ENCODE measurements at regions not wholly inside any gene's neighbourhood (a gene's known extent, or its start where the extent isn't known, plus 50 kb on each side); places are given as distances from the start of the nearest gene placed in this dataset.

- DNase-seq (ENCODE audit: low spot score), result no peak
Measured at GRCh38 chr6:143594647-143595046, 83.1 kb upstream of the PHACTR2 start.

- DNase-seq (ENCODE audit: low spot score), result no peak
Measured at GRCh38 chr6:143592335-143592734, 80.8 kb upstream of the FUCA2 start.

- DNase-seq (ENCODE audit: low spot score), result no peak
Measured at GRCh38 chr6:143591441-143591840, 79.9 kb upstream of the FUCA2 start.

- DNase-seq (ENCODE audit: low spot score), result no peak
Measured at GRCh38 chr6:143589162-143589561, 77.6 kb upstream of the FUCA2 start.

GRCh38 chr6:143586557-143586956 lies 75.0 kb upstream of the FUCA2 start:
- no peak for DNase-seq (ENCODE audit: low spot score)

- DNase-seq (ENCODE audit: low spot score), result no peak
Measured at GRCh38 chr6:143585716-143586115, 74.2 kb upstream of the FUCA2 start.

- no peak for DNase-seq (ENCODE audit: low spot score)
Measured at GRCh38 chr6:143585241-143585640, 73.7 kb upstream of the FUCA2 start.

GRCh38 chr6:143583542-143584327 lies 72.2 kb upstream of the FUCA2 start:
- DNase-seq (ENCODE audit: low spot score), result no peak

GRCh38 chr6:143581835-143582480 lies 70.4 kb upstream of the FUCA2 start:
- DNase-seq (ENCODE audit: low spot score), result no peak

GRCh38 chr6:143579703-143580102 lies 68.2 kb upstream of the FUCA2 start:
- no peak for DNase-seq (ENCODE audit: low spot score)

- DNase-seq (ENCODE audit: low spot score), result no peak
Measured at GRCh38 chr6:143578054-143578453, 66.5 kb upstream of the FUCA2 start.

GRCh38 chr6:143575901-143576426 lies 64.4 kb upstream of the FUCA2 start:
- no peak for DNase-seq (ENCODE audit: low spot score)

- peak; percentile 72 for DNase-seq (ENCODE audit: low spot score)
Measured at GRCh38 chr6:143575440-143575839, 63.9 kb upstream of the FUCA2 start.

GRCh38 chr6:143570147-143570853 lies 58.8 kb upstream of the FUCA2 start:
- DNase-seq (ENCODE audit: low spot score), result no peak

GRCh38 chr6:143569040-143569439 lies 57.5 kb upstream of the FUCA2 start:
- DNase-seq (ENCODE audit: low spot score), result no peak

- DNase-seq (ENCODE audit: low spot score), result no peak
Measured at GRCh38 chr6:143564484-143565017, 53.0 kb upstream of the FUCA2 start.

GRCh38 chr6:143562143-143562542 lies 50.6 kb upstream of the FUCA2 start:
- DNase-seq (ENCODE audit: low spot score), result no peak

Data from D341Med (cell line).